ENCODE measurements at regions not wholly inside any gene's neighbourhood (a gene's known extent, or its start where the extent isn't known, plus 50 kb on each side); places are given as distances from the start of the nearest gene placed in this dataset.

GRCh38 chr4:41465146-41465761 is 72.7 kb upstream of the LIMCH1 start:
- no peak for FAIRE-seq

GRCh38 chr4:41466249-41466648 is 71.7 kb upstream of the LIMCH1 start:
- no peak for FAIRE-seq
- no peak for DNase-seq (ENCODE audit: insufficient read length, low spot score)
- TF ChIP-seq CTCF (IDR thresholded peaks at IDR 0.05; ENCODE audit: insufficient read depth, missing control alignments) = no peak

More at GRCh38 chr4:41465146-41465761, 72.7 kb upstream of the LIMCH1 start:
- DNase-seq (ENCODE audit: insufficient read length, low spot score) = no peak
- TF ChIP-seq CTCF (IDR thresholded peaks at IDR 0.05; ENCODE audit: insufficient read depth, missing control alignments) = no peak

GRCh38 chr4:41468122-41468521 is 69.8 kb upstream of the LIMCH1 start:
- FAIRE-seq (no peak), DNase-seq (ENCODE audit: insufficient read length, low spot score) (no peak)
- no peak for TF ChIP-seq CTCF (IDR thresholded peaks at IDR 0.05; ENCODE audit: insufficient read depth, missing control alignments)

- TF ChIP-seq CTCF (IDR thresholded peaks at IDR 0.05; ENCODE audit: insufficient read depth, missing control alignments) = no peak
- FAIRE-seq (no peak), DNase-seq (ENCODE audit: insufficient read length, low spot score) (no peak)
Observed at GRCh38 chr4:41471126-41472071, 66.6 kb upstream of the LIMCH1 start.

- FAIRE-seq = no peak
- DNase-seq (ENCODE audit: insufficient read length, low spot score) = no peak
- no peak for TF ChIP-seq CTCF (IDR thresholded peaks at IDR 0.05; ENCODE audit: insufficient read depth, missing control alignments)
Observed at GRCh38 chr4:41472081-41472480, 65.9 kb upstream of the LIMCH1 start.

GRCh38 chr4:41473176-41473575 is 64.8 kb upstream of the LIMCH1 start:
- DNase-seq (ENCODE audit: insufficient read length, low spot score) (no peak), FAIRE-seq (no peak)
- TF ChIP-seq CTCF (IDR thresholded peaks at IDR 0.05; ENCODE audit: insufficient read depth, missing control alignments) = no peak

- no peak for FAIRE-seq
Observed at GRCh38 chr4:41475402-41475801, 62.6 kb upstream of the LIMCH1 start.

More at GRCh38 chr4:41475402-41475801, 62.6 kb upstream of the LIMCH1 start:
- no peak for DNase-seq (ENCODE audit: insufficient read length, low spot score)
- TF ChIP-seq CTCF (IDR thresholded peaks at IDR 0.05; ENCODE audit: insufficient read depth, missing control alignments) = no peak

All from D721Med (cell line).